GM18868 (cell line): ENCODE measurements at regions not wholly inside any gene's neighbourhood (a gene's known extent, or its start where the extent isn't known, plus 50 kb on each side); places are given as distances from the start of the nearest gene placed in this dataset.
"Not testable (repeated sequence)": the region's sequence is repeated elsewhere in the genome, so short reads cannot be mapped to it uniquely, and the experiment has no call there.

Experiments used
- ATAC-seq: cut with Tn5 transposase; IDR thresholded peaks from one replicate; pipeline ENCODE4 v1.9.1; 2021; ENCODE audit warnings: mild to moderate bottlenecking, moderate library complexity; ENCODE audit not compliant: unreplicated experiment

DNA sequence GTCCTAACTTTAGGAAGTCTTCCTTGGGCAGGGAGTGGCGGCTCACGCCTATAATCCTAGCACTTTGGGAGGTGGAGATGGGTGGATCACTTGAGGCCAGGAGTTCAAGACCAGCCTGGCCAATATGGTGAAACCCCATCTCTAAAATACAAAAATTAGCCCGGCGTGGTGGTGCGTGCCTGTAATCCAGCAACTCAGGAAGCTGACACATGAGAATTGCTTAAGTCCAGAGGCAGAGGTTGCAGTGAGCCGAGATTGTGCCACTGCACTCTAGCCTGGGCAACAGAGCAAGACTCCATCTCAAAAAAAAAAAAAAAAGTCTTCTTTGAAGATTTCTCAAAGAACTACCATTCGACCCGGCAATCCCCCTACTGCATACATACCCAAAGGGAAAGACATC is 50.0 kb upstream of the GPCPD1 start:
- not testable (repeated sequence) for ATAC-seq
